CD4-positive, alpha-beta T cell (primary cell): ENCODE measurements at regions not wholly inside any gene's neighbourhood (a gene's known extent, or its start where the extent isn't known, plus 50 kb on each side); places are given as distances from the start of the nearest gene placed in this dataset.

Source experiments
- ATAC-seq: fragments of 200-7000 bp; cut with Tn5 transposase; one replicate; pipeline ENCODE4 v1.10.0; 2022; ENCODE audit warnings: mild to moderate bottlenecking; ENCODE audit not compliant: poor library complexity
- CTCF ChIA-PET: fragments of 350-600 bp; sonication (Branson Sonifier 250); formaldehyde crosslinking; loops from one replicate; lab custom pipeline; 2021; ENCODE audit warnings: antibody characterized with exemption, inconsistent platforms; lab: Charles Lee
- POLR2A ChIA-PET: fragments of 350-600 bp; sonication (Branson Sonifier 250); formaldehyde crosslinking; loops from one replicate; lab custom pipeline; 2021; ENCODE audit warnings: antibody characterized with exemption, inconsistent platforms; lab: Charles Lee
- DNase-seq, 14 experiments: peaks; one replicate each; pipeline ENCODE4 v3.0.0-alpha.2; 2013 to 2020; ENCODE audit warnings: mixed read lengths in 2 of 14
- H3K27ac ChIP-seq, 2 donors: one replicate each; pipeline versions ENCODE4 v1.5.1 to v1.7.0; 2013; ENCODE audit warnings: low read length in 2 of 2, low read depth in 1 of 2, mild to moderate bottlenecking in 1 of 2
- H3K27me3 ChIP-seq, 2 experiments: 1 replicate in 1 of 2; 2 replicates in 1 of 2; pipeline versions ENCODE4 v1.6.1 to v1.7.0; 2013; ENCODE audit warnings: low read length in 2 of 2, control low read depth in 1 of 2, mild to moderate bottlenecking in 1 of 2, moderate library complexity in 1 of 2; ENCODE audit not compliant: insufficient read depth in 2 of 2, control insufficient read depth in 1 of 2
- H3K36me3 ChIP-seq: one replicate; pipeline ENCODE4 v1.6.1; 2013; ENCODE audit warnings: low read length, control low read depth; ENCODE audit not compliant: insufficient read depth
- H3K4me1 ChIP-seq: one replicate; pipeline ENCODE4 v1.6.1; 2013; ENCODE audit warnings: low read length, control low read depth; ENCODE audit not compliant: insufficient read depth
- H3K4me3 ChIP-seq: one replicate; pipeline ENCODE4 v1.5.1; 2013; ENCODE audit warnings: mild to moderate bottlenecking, low read length, moderate library complexity
- H3K9me3 ChIP-seq, 2 experiments: 1 replicate in 1 of 2; 2 replicates in 1 of 2; pipeline versions ENCODE4 v1.6.1 to v1.7.0; 2013; ENCODE audit warnings: low read length in 2 of 2, mild to moderate bottlenecking in 2 of 2, control low read depth in 1 of 2, moderate library complexity in 1 of 2; ENCODE audit not compliant: control insufficient read depth in 1 of 2, insufficient read depth in 1 of 2
- H3K27ac Mint-ChIP-seq: one replicate; pipeline ENCODE4 v1.8.0; 2020; ENCODE audit warnings: mixed read lengths
- H3K27me3 Mint-ChIP-seq: one replicate; pipeline ENCODE4 v1.8.0; 2021; ENCODE audit warnings: mixed read lengths
- H3K36me3 Mint-ChIP-seq: one replicate; pipeline ENCODE4 v1.8.0; 2021; ENCODE audit warnings: low read depth, mixed read lengths
- H3K4me1 Mint-ChIP-seq: one replicate; pipeline ENCODE4 v1.8.0; 2021; ENCODE audit warnings: low read depth, mixed read lengths
- H3K4me3 Mint-ChIP-seq: one replicate; pipeline ENCODE4 v1.8.0; 2020; ENCODE audit warnings: mild to moderate bottlenecking, mixed read lengths
- H3K9me3 Mint-ChIP-seq: one replicate; pipeline ENCODE4 v1.8.0; 2020; ENCODE audit warnings: mixed read lengths
- CTCF ChIP-seq: fragments of 200-600 bp; IDR thresholded peaks from one replicate; pipeline ENCODE4 v1.8.0; 2022; ENCODE audit warnings: antibody characterized with exemption, mild to moderate bottlenecking
- intact Hi-C, 2 experiments: fragments of 100-400 bp; cut with DNase I in 1 of 2; cut with micrococcal nuclease in 1 of 2; formaldehyde crosslinking; loops; one replicate each; pipeline versions ENCODE4 v1.15.1 to v1.9.0; 2023 to 2025; cut with DNase I, micrococcal nuclease

- H3K36me3 Mint-ChIP-seq, result no peaks in the 10 kb centered on the region
- no peak overlapping the region for H3K4me3 Mint-ChIP-seq
- H3K27ac ChIP-seq, result no peak overlapping the region
- DNase-seq (no peak), ATAC-seq (no peak)
- H3K9me3 Mint-ChIP-seq, result peaks cover 6% of the 10 kb centered on the region
- no peak for TF ChIP-seq CTCF
- no peaks in the 10 kb centered on the region for H3K4me1 Mint-ChIP-seq
- no peak overlapping the region for H3K27ac Mint-ChIP-seq
- H3K9me3 ChIP-seq, result no peaks in the 10 kb centered on the region
- no peaks in the 10 kb centered on the region for H3K4me1 ChIP-seq
- CTCF ChIA-PET, result no interaction called here
- H3K36me3 ChIP-seq, result no peaks in the 10 kb centered on the region
- peaks cover 4% of the 10 kb centered on the region for H3K27me3 Mint-ChIP-seq
- POLR2A ChIA-PET, result no interaction called here
- H3K4me3 ChIP-seq, result no peak overlapping the region
- H3K27me3 ChIP-seq, result no peaks in the 10 kb centered on the region
- intact Hi-C loops, result no loop called here
Measured at GRCh38 chr4:149870008-149870407, 54.4 kb upstream of the IQCM start.

- no peaks in the 10 kb centered on the region for H3K36me3 Mint-ChIP-seq
- intact Hi-C loops, result no loop called here
- H3K4me1 Mint-ChIP-seq, result no peaks in the 10 kb centered on the region
- no peak for ATAC-seq
- no peak overlapping the region for H3K27ac ChIP-seq
- ChIA-PET CTCF (no interaction called here), POLR2A (no interaction called here)
- no peaks in the 10 kb centered on the region for H3K9me3 Mint-ChIP-seq
- no peaks in the 10 kb centered on the region for H3K9me3 ChIP-seq
- H3K27me3 ChIP-seq, result no peaks in the 10 kb centered on the region
- H3K36me3 ChIP-seq, result no peaks in the 10 kb centered on the region
- H3K27me3 Mint-ChIP-seq, result peaks cover 20% of the 10 kb centered on the region
- H3K4me3 Mint-ChIP-seq, result no peak overlapping the region
- DNase-seq, result no peak
- H3K4me3 ChIP-seq, result no peak overlapping the region
- no peak for TF ChIP-seq CTCF
- no peaks in the 10 kb centered on the region for H3K4me1 ChIP-seq
- H3K27ac Mint-ChIP-seq, result no peak overlapping the region
Measured at GRCh38 chr4:149881744-149882143, 66.1 kb upstream of the IQCM start.

GRCh38 chr4:149882251-149882650, 66.6 kb upstream of the IQCM start:
- H3K27ac ChIP-seq, result no peak overlapping the region
- CTCF ChIA-PET, result no interaction called here
- ATAC-seq, result no peak
- Mint-ChIP-seq H3K4me3 (no peak overlapping the region), H3K27ac (no peak overlapping the region), H3K9me3 (no peaks in the 10 kb centered on the region), H3K36me3 (no peaks in the 10 kb centered on the region), H3K27me3 (peaks cover 20% of the 10 kb centered on the region), H3K4me1 (no peaks in the 10 kb centered on the region)
- no peaks in the 10 kb centered on the region for H3K9me3 ChIP-seq
- H3K4me3 ChIP-seq, result no peak overlapping the region
- no peaks in the 10 kb centered on the region for H3K36me3 ChIP-seq
- DNase-seq, result no peak
- intact Hi-C loops, result no loop called here
- H3K4me1 ChIP-seq, result no peaks in the 10 kb centered on the region
- POLR2A ChIA-PET, result no interaction called here
- H3K27me3 ChIP-seq, result no peaks in the 10 kb centered on the region
- TF ChIP-seq CTCF, result no peak
